ENCODE measurements at regions not wholly inside any gene's neighbourhood (a gene's known extent, or its start where the extent isn't known, plus 50 kb on each side); places are given as distances from the start of the nearest gene placed in this dataset.

- peaks cover 0 to 16% (median 0%) of the 10 kb centered on the region in 4 donors for H3K27me3 ChIP-seq
- intact Hi-C loops (cut with DNase I) = no loop called here
- WGBS = 17% methylated on average over 1 of the region's 1 CpG
These were observed 496.5 kb downstream of the VRK1 start for GRCh38 chr14:97293659-97294058.

GRCh38 chr14:97295108-97295710, 498.0 kb downstream of the VRK1 start:
- H3K27me3 ChIP-seq = peaks cover 0 to 14% (median 0%) of the 10 kb centered on the region in 4 donors
- no peak overlapping the region for H3K27ac ChIP-seq (replicated peaks in 1 of 4)
- TF ChIP-seq POLR2A (IDR thresholded peaks at IDR 0.05; ENCODE audit: low read depth) (no peak), POLR2AphosphoS5 (IDR thresholded peaks at IDR 0.05) (no peak), EP300 (IDR thresholded peaks at IDR 0.05) (no peak), CTCF (IDR thresholded peaks at IDR 0.05) (no peak)
- intact Hi-C loops (cut with DNase I) = no loop called here
- no peak overlapping the region for H3K4me3 ChIP-seq
- 74% methylated on average over 9 of the region's 9 CpGs for WGBS
- no peaks in the 10 kb centered on the region for H3K9me3 ChIP-seq
- no peak for DNase-seq (ENCODE audit: extremely low spot score)
- H3K36me3 ChIP-seq = no peaks in the 10 kb centered on the region
- H3K4me1 ChIP-seq = peaks cover 0 to 11% (median 6%) of the 10 kb centered on the region in 4 donors

More at GRCh38 chr14:97293659-97294058, 496.5 kb downstream of the VRK1 start:
- no peaks in the 10 kb centered on the region for H3K9me3 ChIP-seq
- no peak for DNase-seq (ENCODE audit: extremely low spot score)
- H3K27ac ChIP-seq (replicated peaks in 1 of 4) = no peak overlapping the region
- peaks cover 0 to 11% (median 6%) of the 10 kb centered on the region in 4 donors for H3K4me1 ChIP-seq
- no peaks in the 10 kb centered on the region for H3K36me3 ChIP-seq
- H3K4me3 ChIP-seq = no peak overlapping the region
- no peak for TF ChIP-seq POLR2AphosphoS5 (IDR thresholded peaks at IDR 0.05)
- TF ChIP-seq CTCF (IDR thresholded peaks at IDR 0.05) = no peak
- no peak for TF ChIP-seq EP300 (IDR thresholded peaks at IDR 0.05)
- no peak for TF ChIP-seq POLR2A (IDR thresholded peaks at IDR 0.05; ENCODE audit: low read depth)

- Histone ChIP-seq H3K9me3 (no peaks in the 10 kb centered on the region), H3K27me3 (peaks cover 0 to 12% (median 0%) of the 10 kb centered on the region in 4 donors), H3K4me1 (peaks cover 0 to 11% (median 6%) of the 10 kb centered on the region in 4 donors), H3K36me3 (no peaks in the 10 kb centered on the region), H3K4me3 (no peak overlapping the region), H3K27ac (replicated peaks in 1 of 4) (no peak overlapping the region)
- 92% methylated on average over 1 of the region's 1 CpG for WGBS
- DNase-seq (ENCODE audit: extremely low spot score) = no peak
- TF ChIP-seq CTCF (IDR thresholded peaks at IDR 0.05) = no peak
- no peak for TF ChIP-seq POLR2A (IDR thresholded peaks at IDR 0.05; ENCODE audit: low read depth)
- TF ChIP-seq EP300 (IDR thresholded peaks at IDR 0.05) = no peak
- TF ChIP-seq POLR2AphosphoS5 (IDR thresholded peaks at IDR 0.05) = no peak
- intact Hi-C loops (cut with DNase I) = no loop called here
These were observed 499.0 kb downstream of the VRK1 start for GRCh38 chr14:97296176-97296575.

- WGBS = 86% methylated on average over 10 of the region's 10 CpGs
- TF ChIP-seq CTCF (IDR thresholded peaks at IDR 0.05) = no peak
- TF ChIP-seq POLR2A (IDR thresholded peaks at IDR 0.05; ENCODE audit: low read depth) = no peak
- no peak for TF ChIP-seq EP300 (IDR thresholded peaks at IDR 0.05)
- no peak for TF ChIP-seq POLR2AphosphoS5 (IDR thresholded peaks at IDR 0.05)
- H3K36me3 ChIP-seq = no peaks in the 10 kb centered on the region
- no peak for DNase-seq (ENCODE audit: extremely low spot score)
- intact Hi-C loops (cut with DNase I) = no loop called here
- no peak overlapping the region for H3K4me3 ChIP-seq
- peaks cover 0 to 12% (median 0%) of the 10 kb centered on the region in 4 donors for H3K27me3 ChIP-seq
- no peaks in the 10 kb centered on the region for H3K9me3 ChIP-seq
- H3K27ac ChIP-seq (replicated peaks in 1 of 4) = no peak overlapping the region
- H3K4me1 ChIP-seq = peaks cover 0 to 11% (median 6%) of the 10 kb centered on the region in 4 donors
These were observed 499.9 kb downstream of the VRK1 start for GRCh38 chr14:97297100-97297499.

- TF ChIP-seq POLR2A (IDR thresholded peaks at IDR 0.05; ENCODE audit: low read depth) (no peak), CTCF (IDR thresholded peaks at IDR 0.05) (no peak), EP300 (IDR thresholded peaks at IDR 0.05) (no peak), POLR2AphosphoS5 (IDR thresholded peaks at IDR 0.05) (no peak)
These were observed 501.1 kb downstream of the VRK1 start for GRCh38 chr14:97298331-97298730.

More at GRCh38 chr14:97298331-97298730, 501.1 kb downstream of the VRK1 start:
- DNase-seq (ENCODE audit: extremely low spot score) = no peak
- peaks cover 0 to 11% (median 6%) of the 10 kb centered on the region in 4 donors for H3K4me1 ChIP-seq
- no peaks in the 10 kb centered on the region for H3K36me3 ChIP-seq
- 58% methylated on average over 7 of the region's 7 CpGs for WGBS
- H3K4me3 ChIP-seq = no peak overlapping the region
- no peaks in the 10 kb centered on the region for H3K9me3 ChIP-seq
- intact Hi-C loops (cut with DNase I) = no loop called here
- no peak overlapping the region for H3K27ac ChIP-seq (replicated peaks in 1 of 4)
- H3K27me3 ChIP-seq = peaks cover 0 to 12% (median 0%) of the 10 kb centered on the region in 4 donors
